GM12872 (cell line): ENCODE measurements at regions not wholly inside any gene's neighbourhood (a gene's known extent, or its start where the extent isn't known, plus 50 kb on each side); places are given as distances from the start of the nearest gene placed in this dataset.

ENCODE experiments used
- CTCF ChIP-seq: IDR thresholded peaks from 3 replicates; pipeline ENCODE4 v1.5.1; 2011; ENCODE audit warnings: low read depth, mild to moderate bottlenecking, low read length, moderate library complexity; ENCODE audit not compliant: insufficient read depth

DNA sequence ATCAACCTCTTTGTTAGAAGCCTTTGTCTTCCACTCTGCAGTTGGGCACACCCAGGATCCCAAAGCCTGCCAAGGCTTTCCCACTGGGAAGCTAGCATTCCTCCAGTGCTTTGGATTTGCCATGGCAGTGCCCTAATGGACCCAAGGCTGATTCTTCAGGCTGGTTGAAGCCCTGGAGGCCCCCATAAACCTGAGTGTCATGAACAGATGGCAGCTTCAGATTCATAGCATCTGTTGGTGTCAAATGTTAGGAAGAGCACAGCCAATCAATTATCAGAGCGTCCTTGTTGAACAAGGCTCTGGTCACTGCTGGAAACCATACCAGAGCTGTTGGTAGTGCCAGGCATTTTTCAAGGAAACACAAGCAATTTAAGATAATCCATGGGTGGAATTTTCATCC, 241.1 kb upstream of the KLF4 start:
- TF ChIP-seq CTCF, result no peak

- TF ChIP-seq CTCF, result no peak
These were observed 237.7 kb upstream of the KLF4 start for GRCh38 chr9:107727086-107727780.

DNA sequence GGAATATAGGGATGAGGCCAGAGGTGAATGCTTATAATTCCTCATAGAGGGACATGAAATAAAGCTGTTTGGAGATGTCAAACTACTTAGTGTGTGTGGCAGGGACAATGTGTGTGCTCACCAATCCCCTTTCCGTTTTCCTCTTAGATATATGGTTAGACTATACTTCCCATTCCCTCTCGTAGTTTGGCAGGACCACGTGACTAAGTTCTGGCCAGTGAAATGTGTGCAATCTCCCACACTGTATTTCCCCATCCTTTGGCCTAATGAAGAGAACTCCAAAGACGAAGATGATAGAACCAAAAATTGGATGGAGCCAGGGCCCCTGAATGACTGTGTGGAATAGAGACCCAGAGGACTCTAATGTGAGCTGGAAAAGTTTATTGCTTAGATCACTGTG, 233.4 kb upstream of the KLF4 start:
- no peak for TF ChIP-seq CTCF

DNA sequence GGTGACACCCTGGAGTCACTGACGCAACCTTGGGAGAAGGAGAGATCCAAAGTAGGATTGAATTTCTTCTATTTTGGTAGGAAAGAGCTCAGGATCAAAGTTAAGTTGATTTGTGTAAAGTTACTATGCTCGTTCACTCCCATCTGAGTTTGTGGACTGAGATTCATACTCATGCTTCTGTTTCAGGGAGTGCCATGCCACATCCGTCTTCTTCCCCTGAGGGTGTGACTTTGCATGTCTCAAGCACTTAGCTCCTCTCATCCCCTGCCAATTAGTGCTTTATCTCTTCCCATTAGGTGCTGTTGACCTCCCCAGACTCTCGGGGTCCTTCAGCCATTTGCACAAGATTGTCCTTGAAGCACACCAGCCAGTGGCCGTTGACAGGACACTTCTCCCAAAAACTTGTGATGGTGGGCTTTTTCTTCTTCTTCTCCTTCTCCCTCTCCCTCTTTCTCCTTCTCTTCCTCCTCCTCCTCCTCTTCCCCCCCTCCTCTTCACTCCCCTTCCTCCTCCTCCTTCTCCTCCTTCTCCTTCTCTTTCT, 232.2 kb upstream of the KLF4 start:
- no peak for TF ChIP-seq CTCF

DNA sequence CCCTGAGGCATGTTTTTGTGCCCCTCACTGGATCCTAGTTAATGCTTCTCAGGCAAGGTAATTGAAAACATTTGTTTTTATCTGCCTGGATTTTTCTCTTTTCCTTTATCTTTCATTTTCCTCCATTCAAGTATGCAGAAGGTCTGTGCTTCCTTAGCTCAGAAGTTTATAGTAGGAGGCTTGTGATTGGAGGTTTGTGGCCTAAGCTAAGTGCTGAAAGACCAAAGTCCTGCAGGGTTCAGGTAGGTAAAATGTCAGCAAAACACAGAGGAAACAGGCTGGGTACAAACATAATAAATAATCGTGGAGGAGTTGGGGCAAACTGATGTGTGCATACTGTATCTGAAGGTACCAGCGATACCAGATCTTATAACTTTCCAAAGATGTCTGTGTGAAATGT, 230.9 kb upstream of the KLF4 start:
- TF ChIP-seq CTCF, result no peak

DNA sequence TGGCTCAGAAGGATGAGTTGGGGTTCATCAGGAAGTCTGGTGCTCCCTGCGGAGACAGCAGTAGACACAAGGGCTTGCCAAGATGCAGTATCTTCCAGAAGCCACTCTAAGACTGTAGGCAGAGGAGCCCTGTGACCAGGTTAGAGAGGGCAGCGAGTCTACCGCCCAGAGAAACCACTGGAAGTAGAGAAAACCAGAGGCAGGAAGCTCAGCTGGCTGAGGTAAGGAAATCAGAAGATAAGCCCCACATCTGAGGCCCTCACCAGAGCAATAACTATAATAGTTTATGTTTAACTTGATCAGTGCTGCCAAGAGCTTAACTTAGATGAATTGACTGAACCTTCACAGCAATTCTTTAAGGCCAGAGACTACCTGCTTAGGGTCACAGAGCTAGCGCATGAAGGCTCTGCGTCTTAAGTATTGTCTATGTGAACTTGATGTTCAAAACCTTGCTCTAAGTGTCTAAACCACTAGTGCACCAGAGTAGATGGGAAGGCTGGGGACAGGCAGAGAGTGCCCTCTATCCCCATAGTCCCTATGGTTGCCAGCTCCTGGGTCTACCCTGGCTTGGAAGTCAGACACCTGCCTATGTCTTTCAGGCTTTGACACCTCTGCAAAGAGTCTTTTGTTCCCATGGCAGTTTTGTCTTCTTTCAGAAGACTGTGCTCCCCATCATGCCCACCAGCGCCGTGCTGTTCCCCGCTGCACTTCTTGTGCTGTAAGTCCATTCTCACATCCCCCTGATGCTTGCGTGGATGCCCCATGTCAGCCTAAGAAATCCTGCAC, 228.2 kb upstream of the KLF4 start:
- TF ChIP-seq CTCF, result no peak

- no peak for TF ChIP-seq CTCF
These were observed 226.2 kb upstream of the KLF4 start for GRCh38 chr9:107715740-107716139.
